H1 (cell line): ENCODE measurements at regions not wholly inside any gene's neighbourhood (a gene's known extent, or its start where the extent isn't known, plus 50 kb on each side); places are given as distances from the start of the nearest gene placed in this dataset.

Experiments used
- CTCF ChIA-PET: fragments of 300-600 bp; sonication (Branson Sonifier 250); formaldehyde crosslinking; loops from one replicate; lab custom pipeline; 2021; ENCODE audit not compliant: partially characterized antibody; lab: Charles Lee
- POLR2A ChIA-PET: fragments of 300-600 bp; sonication (Branson Sonifier 250); formaldehyde crosslinking; loops from one replicate; lab custom pipeline; 2021; ENCODE audit warnings: inconsistent platforms; ENCODE audit not compliant: partially characterized antibody; lab: Charles Lee
- DNase-seq, 2 experiments: peaks; one replicate each; pipeline versions ENCODE4 v3.0.0 to v3.0.0-alpha.2; 2010 to 2022; ENCODE audit warnings: low spot score in 2 of 2, low read depth in 1 of 2, mixed read lengths in 1 of 2
- FAIRE-seq: peaks from 2 replicates; lab custom pipeline; 2011; peaks lifted over from hg19 to GRCh38; lab: Jason Lieb, UNC
- H2AFZ ChIP-seq: 2 replicates; pipeline ENCODE4 v1.8.1; 2012; ENCODE audit warnings: low read length, inconsistent platforms
- H2AK5ac ChIP-seq: 2 replicates; pipeline ENCODE4 v1.6.1; 2013; ENCODE audit warnings: low read depth, low read length
- H2BK120ac ChIP-seq: replicated peaks from 2 replicates; pipeline ENCODE3; 2013; ENCODE audit warnings: low read depth, low read length, inconsistent platforms
- H2BK12ac ChIP-seq: 2 replicates; pipeline ENCODE4 v1.6.1; 2013; ENCODE audit warnings: low read depth, low read length
- H2BK15ac ChIP-seq: 2 replicates; pipeline ENCODE4 v1.6.1; 2013; ENCODE audit warnings: low read length
- H2BK20ac ChIP-seq: 2 replicates; pipeline ENCODE4 v1.6.1; 2013; ENCODE audit warnings: low read length
- H2BK5ac ChIP-seq: 2 replicates; pipeline ENCODE4 v1.6.1; 2013; ENCODE audit warnings: low read depth, low read length
- H3K14ac ChIP-seq: 2 replicates; pipeline ENCODE4 v1.6.1; 2013; ENCODE audit warnings: inconsistent platforms; ENCODE audit not compliant: insufficient read length
- H3K18ac ChIP-seq: 2 replicates; pipeline ENCODE4 v1.6.1; 2013; ENCODE audit warnings: low read length; ENCODE audit errors: extremely low read depth
- H3K23ac ChIP-seq: 2 replicates; pipeline ENCODE4 v1.6.1; 2013; ENCODE audit warnings: inconsistent platforms; ENCODE audit not compliant: insufficient read length
- H3K23me2 ChIP-seq: 2 replicates; pipeline ENCODE4 v1.6.1; 2013; ENCODE audit warnings: low read depth, low read length
- H3K27ac ChIP-seq: 2 replicates; pipeline ENCODE4 v1.6.1; 2011; ENCODE audit warnings: low read depth, low read length, inconsistent platforms
- H3K27me3 ChIP-seq, 4 experiments: replicated peaks in 1 of 4; 1 replicate in 1 of 4; 2 replicates in 3 of 4; pipeline versions ENCODE4 v1.6.1 to v1.8.1; 2011 to 2013; ENCODE audit warnings: low read length in 3 of 4, mild to moderate bottlenecking in 3 of 4, inconsistent platforms in 2 of 4, mixed read lengths in 2 of 4, moderate library complexity in 1 of 4; ENCODE audit not compliant: control insufficient read depth in 3 of 4, insufficient read depth in 3 of 4; ENCODE audit errors: extremely low read depth in 1 of 4
- H3K36me3 ChIP-seq, 4 experiments: 2 replicates each; pipeline versions ENCODE4 v1.6.1 to v1.8.1; 2011 to 2013; ENCODE audit warnings: mild to moderate bottlenecking in 4 of 4, low read length in 3 of 4, moderate library complexity in 2 of 4, control low read depth in 1 of 4, inconsistent platforms in 1 of 4; ENCODE audit not compliant: insufficient read depth in 4 of 4, control insufficient read depth in 2 of 4
- H3K4ac ChIP-seq: replicated peaks from 2 replicates; pipeline ENCODE3; 2013; ENCODE audit warnings: low read length, low read depth, mixed read lengths, inconsistent platforms; ENCODE audit not compliant: insufficient read length
- H3K4me1 ChIP-seq, 4 experiments: replicated peaks in 1 of 4; 1 replicate in 1 of 4; 2 replicates in 3 of 4; pipeline versions ENCODE4 v1.6.1 to v1.8.1; 2011 to 2013; ENCODE audit warnings: low read length in 3 of 4, inconsistent platforms in 2 of 4, mixed read lengths in 1 of 4; ENCODE audit not compliant: insufficient read depth in 4 of 4, control insufficient read depth in 3 of 4
- H3K4me2 ChIP-seq, 2 experiments: 2 replicates each; pipeline versions ENCODE4 v1.6.1 to v1.8.1; 2011 to 2013; ENCODE audit warnings: low read depth in 2 of 2, low read length in 2 of 2, control low read depth in 1 of 2, inconsistent platforms in 1 of 2, mild to moderate bottlenecking in 1 of 2; ENCODE audit not compliant: insufficient read depth in 1 of 2
- H3K4me3 ChIP-seq, 4 experiments: fragments of 200-600, 300-600 bp in 1 of 4; sonication (generic), shearing (Covaris generic), sonication (Bioruptor Twin) in 1 of 4; 2 replicates each; pipeline versions ENCODE4 v1.5.1 to v1.8.1; 2011 to 2016; ENCODE audit warnings: low read length in 4 of 4, low read depth in 3 of 4, control low read depth in 2 of 4, inconsistent platforms in 2 of 4, mild to moderate bottlenecking in 2 of 4, mixed read lengths in 1 of 4, moderate library complexity in 1 of 4; ENCODE audit not compliant: insufficient read depth in 2 of 4; ENCODE audit errors: extremely low read depth in 1 of 4
- H3K56ac ChIP-seq: replicated peaks from 2 replicates; pipeline ENCODE3; 2013; ENCODE audit warnings: low read depth, mild to moderate bottlenecking, mixed read lengths, low read length, inconsistent platforms; ENCODE audit not compliant: insufficient read length
- H3K79me1 ChIP-seq: 2 replicates; pipeline ENCODE4 v1.6.1; 2013; ENCODE audit warnings: low read depth, low read length, control low read depth
- H3K79me2 ChIP-seq, 2 experiments: 2 replicates each; pipeline versions ENCODE4 v1.6.1 to v1.8.1; 2012 to 2013; ENCODE audit warnings: low read length in 2 of 2, mild to moderate bottlenecking in 2 of 2, inconsistent platforms in 1 of 2; ENCODE audit not compliant: insufficient read depth in 2 of 2, control insufficient read depth in 1 of 2
- H3K9ac ChIP-seq, 4 experiments: replicated peaks in 1 of 4; 1 replicate in 1 of 4; 2 replicates in 3 of 4; pipeline versions ENCODE4 v1.6.1 to v1.8.1; 2011 to 2013; ENCODE audit warnings: low read depth in 3 of 4, low read length in 3 of 4, control low read depth in 2 of 4, mild to moderate bottlenecking in 2 of 4, moderate library complexity in 2 of 4, inconsistent platforms in 1 of 4; ENCODE audit errors: extremely low read depth in 1 of 4
- H3K9me3 ChIP-seq, 2 experiments: 2 replicates each; pipeline versions ENCODE4 v1.6.1 to v1.8.1; 2012 to 2013; ENCODE audit warnings: mild to moderate bottlenecking in 2 of 2, moderate library complexity in 2 of 2, control low read depth in 1 of 2, inconsistent platforms in 1 of 2, low read depth in 1 of 2, low read length in 1 of 2, mixed read lengths in 1 of 2; ENCODE audit not compliant: insufficient read depth in 2 of 2
- H4K20me1 ChIP-seq, 2 experiments: replicated peaks in 1 of 2; 2 replicates each; pipeline versions ENCODE3 to v1.8.1; 2011 to 2013; ENCODE audit warnings: inconsistent platforms in 2 of 2, low read length in 2 of 2, mild to moderate bottlenecking in 1 of 2; ENCODE audit not compliant: insufficient read depth in 2 of 2, control insufficient read depth in 1 of 2
- H4K5ac ChIP-seq: 2 replicates; pipeline ENCODE4 v1.6.1; 2013; ENCODE audit warnings: low read length, low read depth, mixed read lengths, inconsistent platforms; ENCODE audit not compliant: insufficient read length
- H4K8ac ChIP-seq: 2 replicates; pipeline ENCODE4 v1.8.0; 2013; ENCODE audit warnings: mild to moderate bottlenecking, moderate library complexity, low read length, inconsistent platforms; ENCODE audit not compliant: insufficient read depth; ENCODE audit errors: extremely low read depth
- H4K91ac ChIP-seq: replicated peaks from 2 replicates; pipeline ENCODE3; 2013; ENCODE audit warnings: low read length, mixed read lengths, inconsistent platforms; ENCODE audit not compliant: insufficient read length
- CEBPB ChIP-seq: IDR thresholded peaks from 2 replicates; pipeline ENCODE4 v1.6.1; 2012; ENCODE audit warnings: low read depth, low read length
- SIRT6 ChIP-seq: IDR thresholded peaks from one replicate; pipeline ENCODE4 v1.7.1; 2012; ENCODE audit warnings: low read length, inconsistent platforms
- TBP ChIP-seq: IDR thresholded peaks from 2 replicates; pipeline ENCODE4 v1.6.1; 2011; ENCODE audit warnings: low read depth, low read length, improper control_type of control experiment
- WGBS, 2 experiments: shearing (Covaris generic) in 1 of 2; methylation state at CpG; one replicate each; pipeline versions ENCODE4 v1.1.6 to v1.1.7; 2013 to 2015; ENCODE audit warnings: low lambda C conversion rate in 2 of 2, mixed read lengths in 2 of 2, inconsistent platforms in 1 of 2, low coverage in 1 of 2, missing lambda C conversion rate in 1 of 2; ENCODE audit not compliant: insufficient replicate concordance in 2 of 2, insufficient coverage in 1 of 2, insufficient read length in 1 of 2; ENCODE audit errors: extremely low coverage in 1 of 2, missing lambda C conversion rate in 1 of 2; 5-methylcytosine and 5-hydroxymethylcytosine counted together

DNA sequence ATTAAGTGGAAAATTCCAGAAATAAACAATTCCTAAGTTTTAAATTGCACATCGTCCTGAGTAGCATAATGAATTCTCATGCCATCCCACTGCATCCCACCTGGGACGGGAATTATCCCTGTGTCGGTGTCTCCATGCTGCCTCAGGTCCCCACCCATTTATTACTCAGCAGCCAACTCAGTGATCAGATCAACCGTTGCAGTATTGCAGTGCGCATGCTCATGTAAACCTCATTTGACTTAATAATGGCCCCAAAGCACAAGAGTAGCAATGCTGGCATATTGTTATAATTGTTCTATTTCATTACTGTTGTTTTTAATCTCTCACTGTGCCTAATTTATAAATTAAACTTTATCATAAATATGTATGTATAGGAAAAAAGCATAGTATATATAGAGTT, 214.4 kb downstream of the METTL4 start:
- no peaks in the 10 kb centered on the region for H3K23me2 ChIP-seq
- no peak for DNase-seq
- no peaks in the 10 kb centered on the region for H3K79me2 ChIP-seq
- no peak overlapping the region for H2BK120ac ChIP-seq
- no peaks in the 10 kb centered on the region for H3K79me1 ChIP-seq
- H3K4me1 ChIP-seq: no peaks in the 10 kb centered on the region
- H2AFZ ChIP-seq: no peak overlapping the region; the same call in 1 of the 2 replicates
- no peak overlapping the region for H2BK5ac ChIP-seq
- no peak overlapping the region for H2BK12ac ChIP-seq
- no peaks in the 10 kb centered on the region for H3K27me3 ChIP-seq
- H3K23ac ChIP-seq: no peak overlapping the region
- FAIRE-seq: no peak
- H3K27ac ChIP-seq: no peak overlapping the region
- no peak overlapping the region for H3K56ac ChIP-seq
- H3K14ac ChIP-seq: no peak overlapping the region
- no peak overlapping the region for H3K18ac ChIP-seq
- H2BK15ac ChIP-seq: no peak overlapping the region
- no peaks in the 10 kb centered on the region for H4K20me1 ChIP-seq
- no peak overlapping the region for H2BK20ac ChIP-seq
- no peak overlapping the region for H3K4me3 ChIP-seq
- no peak overlapping the region for H4K5ac ChIP-seq
- 91% methylated on average over 5 of the region's 5 CpGs; no CpG with 5 or more reads in 1 of the 2 experiments for WGBS, 2 experiments
- no peak overlapping the region for H3K4me2 ChIP-seq
- no peak overlapping the region for H2AK5ac ChIP-seq
- no peak overlapping the region for H4K91ac ChIP-seq
- ChIA-PET POLR2A (no interaction called here), CTCF (interaction anchor here (1.4 to 2.1 kb wide), 2 partner anchors 7 to 190 kb away, joined by 4 read pairs; no protein-coding TSS in a partner anchor)
- no peaks in the 10 kb centered on the region for H3K36me3 ChIP-seq
- no peak overlapping the region for H4K8ac ChIP-seq
- H3K4ac ChIP-seq: no peak overlapping the region
- H3K9ac ChIP-seq: no peak overlapping the region
- TF ChIP-seq SIRT6 (no peak), TBP (no peak), CEBPB (no peak)
- TF ChIP-seq, all 59 proteins: peak for 0
- H3K9me3 ChIP-seq: no peaks in the 10 kb centered on the region
